NCI-H2196 (cell line): ENCODE measurements at regions not wholly inside any gene's neighbourhood (a gene's known extent, or its start where the extent isn't known, plus 50 kb on each side); places are given as distances from the start of the nearest gene placed in this dataset.

Source experiments
- DNase-seq: peaks from one replicate; lab custom pipeline; 2025; ENCODE audit not compliant: unreplicated experiment; lab: John Stamatoyannopoulos, UW

GRCh38 chr10:43712821-43713584 lies 64.3 kb upstream of the ZNF32 start:
- DNase-seq, result no peak

DNA sequence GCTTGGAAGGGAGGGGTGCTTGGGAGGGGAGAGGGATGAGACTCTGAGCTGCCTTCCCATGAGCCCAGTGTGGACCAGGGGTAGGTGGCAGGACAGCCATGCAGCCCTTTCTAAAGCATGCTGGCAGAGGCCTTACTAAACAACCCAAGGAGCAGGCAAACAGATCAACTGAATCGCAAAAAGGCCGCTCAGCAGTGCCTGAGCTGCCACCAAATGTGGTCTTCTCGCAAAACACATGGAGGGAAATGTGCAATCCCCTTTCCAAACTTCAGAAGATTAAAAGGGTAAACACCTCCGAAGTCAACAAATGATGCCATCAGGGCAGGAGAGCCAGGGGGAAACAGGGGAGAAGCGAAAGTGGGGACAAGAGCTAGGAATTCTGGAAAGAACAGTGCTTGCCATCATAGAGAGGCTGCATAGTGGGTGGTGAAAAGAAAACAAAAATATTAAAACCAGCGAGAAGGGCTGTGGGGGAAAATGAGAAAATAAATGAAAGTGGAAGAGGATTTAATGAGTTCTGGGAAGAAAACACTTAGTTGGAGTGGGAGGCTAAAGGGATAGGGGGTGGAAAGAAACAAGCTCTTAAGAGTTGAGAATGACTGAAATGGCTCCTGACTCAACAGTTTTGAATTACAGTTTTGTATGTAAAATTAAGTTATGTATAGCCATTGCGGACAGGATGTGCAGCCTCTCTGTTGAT lies 62.2 kb upstream of the ZNF32 start:
- DNase-seq, result no peak

- DNase-seq, result no peak
Observed at GRCh38 chr10:43708262-43708661, 59.6 kb upstream of the ZNF32 start.

- DNase-seq, result no peak
Observed at GRCh38 chr10:43707770-43708169, 59.1 kb upstream of the ZNF32 start.

- DNase-seq, result no peak
Observed at GRCh38 chr10:43706166-43706565, 57.5 kb upstream of the ZNF32 start.

DNA sequence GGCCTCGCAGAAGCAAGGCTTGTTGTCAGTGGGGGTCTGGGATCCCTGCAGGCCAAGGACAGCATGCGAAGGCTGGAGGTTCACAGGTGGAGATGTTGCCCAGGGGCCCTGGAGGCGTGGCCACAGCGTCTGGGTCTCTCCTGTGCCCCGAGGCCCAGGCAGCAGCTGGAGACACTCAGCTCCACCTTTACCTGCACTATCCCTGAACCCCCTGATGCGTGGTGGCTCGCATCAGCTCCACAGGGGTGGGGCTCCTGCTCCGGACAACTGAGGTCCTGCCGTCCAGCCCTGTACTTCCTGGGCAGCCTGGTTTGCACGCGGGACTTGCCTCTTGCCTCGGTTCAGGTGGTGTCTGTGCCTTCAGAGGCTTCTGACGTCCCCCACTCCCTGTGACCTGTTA lies 54.6 kb upstream of the ZNF32 start:
- no peak for DNase-seq

- DNase-seq, result no peak
Observed at GRCh38 chr10:43702936-43703281, 54.2 kb upstream of the ZNF32 start.

- DNase-seq, result no peak
Observed at GRCh38 chr10:43702213-43702935, 53.7 kb upstream of the ZNF32 start.

- no peak for DNase-seq
Observed at GRCh38 chr10:43701295-43701694, 52.6 kb upstream of the ZNF32 start.

DNA sequence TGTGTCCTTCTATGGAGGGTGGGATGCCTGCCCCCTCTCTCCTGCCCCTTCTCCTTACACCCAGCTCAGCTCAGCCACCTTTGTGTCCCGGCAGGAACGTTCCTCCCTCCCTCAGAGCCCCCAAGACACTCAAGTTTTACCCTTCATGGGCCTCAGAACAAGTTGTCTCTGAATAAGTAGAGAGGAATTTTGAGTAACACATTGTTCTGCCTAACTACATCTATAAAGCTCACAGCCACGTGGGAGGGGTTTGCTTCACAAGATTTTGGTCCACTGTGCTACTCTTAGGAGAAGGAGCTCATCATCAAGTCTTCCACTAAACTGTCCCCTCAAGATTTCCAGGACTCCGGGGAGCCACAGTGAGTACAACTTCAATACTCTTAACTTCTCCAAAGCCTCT lies 51.6 kb upstream of the ZNF32 start:
- DNase-seq, result no peak

GRCh38 chr10:43699516-43699915 lies 50.8 kb upstream of the ZNF32 start:
- DNase-seq, result no peak
